HepG2 (cell line): ENCODE measurements at regions not wholly inside any gene's neighbourhood (a gene's known extent, or its start where the extent isn't known, plus 50 kb on each side); places are given as distances from the start of the nearest gene placed in this dataset.
A peak's percentile ranks its signal among the peaks of the same experiment; 100 is the strongest.
"Not testable (repeated sequence)": the region's sequence is repeated elsewhere in the genome, so short reads cannot be mapped to it uniquely, and the experiment has no call there.

ENCODE experiments used
- ATAC-seq: fragments of 200-7000 bp; cut with Tn5 transposase; 3 replicates; pipeline ENCODE4 v1.9.1; 2020; ENCODE audit warnings: mild to moderate bottlenecking, moderate library complexity
- BruUV-seq: library from RNA; stranded (reverse); fragments of 400-500 nt; replicated peaks from 2 replicates; lab custom pipeline; 2021; lab: Mats Ljungman, UMichigan
- CTCF ChIA-PET: fragments of 300-600 bp; formaldehyde crosslinking; extraction: SDS; loops from one replicate; lab custom pipeline; 2021; ENCODE audit warnings: low total read pairs, inconsistent platforms, low intra/inter-chr PET ratio; lab: Yijun Ruan, JAX
- POLR2A ChIA-PET: fragments of 350-600 bp; sonication (Branson Sonifier 250); formaldehyde crosslinking; loops from one replicate; lab custom pipeline; 2020; ENCODE audit warnings: antibody characterized with exemption, inconsistent platforms; lab: Yijun Ruan, JAX
- DNase-seq: peaks from one replicate; pipeline ENCODE4 v3.0.0-alpha.2; 2015; ENCODE audit warnings: low spot score
- FAIRE-seq: peaks from 3 replicates; lab custom pipeline; 2011; peaks lifted over from hg19 to GRCh38; lab: Jason Lieb, UNC
- H2AFZ ChIP-seq: one replicate; pipeline ENCODE4 v1.6.1; 2011; ENCODE audit warnings: low read length, inconsistent platforms
- H3K27ac ChIP-seq: fragments of 300-600 bp; 3 replicates; pipeline ENCODE4 v1.8.0; 2011; ENCODE audit warnings: mixed run types, mild to moderate bottlenecking, mixed read lengths, low read length, inconsistent platforms; ENCODE audit not compliant: insufficient read depth; ENCODE audit errors: extremely low read length
- H3K27me3 ChIP-seq, 2 experiments: fragments of 200-600 bp in 1 of 2; 2 replicates in 1 of 2; 3 replicates in 1 of 2; pipeline versions ENCODE4 v1.6.0 to v1.8.0; 2011; ENCODE audit warnings: low read length in 2 of 2, mild to moderate bottlenecking in 2 of 2, moderate library complexity in 2 of 2, inconsistent platforms in 1 of 2; ENCODE audit not compliant: insufficient read depth in 2 of 2, control insufficient read depth in 1 of 2
- H3K36me3 ChIP-seq, 2 experiments: fragments of 200-600 bp in 1 of 2; replicated peaks in 1 of 2; 2 replicates in 1 of 2; 3 replicates in 1 of 2; pipeline versions ENCODE4 v1.5.1 to v1.8.0; 2011; ENCODE audit warnings: low read length in 2 of 2, inconsistent platforms in 1 of 2; ENCODE audit not compliant: insufficient read depth in 2 of 2, control insufficient read depth in 1 of 2
- H3K4me1 ChIP-seq: 2 replicates; pipeline ENCODE4 v1.5.1; 2012; ENCODE audit warnings: low read length, inconsistent platforms; ENCODE audit not compliant: insufficient read depth
- H3K4me2 ChIP-seq: 2 replicates; pipeline ENCODE4 v1.6.0; 2011; ENCODE audit warnings: low read depth, low read length, inconsistent platforms
- H3K4me3 ChIP-seq, 3 experiments: fragments of 200-600 bp in 1 of 3; sonication (generic), shearing (Covaris generic) in 1 of 3; replicated peaks in 1 of 3; 2 replicates each; pipeline ENCODE4 v1.5.1; 2011 to 2016; ENCODE audit warnings: low read length in 3 of 3, inconsistent platforms in 2 of 3, low read depth in 2 of 3, mild to moderate bottlenecking in 2 of 3, control low read depth in 1 of 3, mixed read lengths in 1 of 3; ENCODE audit not compliant: insufficient read depth in 1 of 3
- H3K79me2 ChIP-seq: one replicate; pipeline ENCODE4 v1.6.1; 2011; ENCODE audit warnings: low read length, inconsistent platforms; ENCODE audit not compliant: insufficient read depth
- H3K9ac ChIP-seq: 2 replicates; pipeline ENCODE4 v1.6.0; 2011; ENCODE audit warnings: mild to moderate bottlenecking, low read depth, low read length, inconsistent platforms; ENCODE audit not compliant: insufficient read depth
- H3K9me3 ChIP-seq: 2 replicates; pipeline ENCODE4 v1.5.1; 2012; ENCODE audit warnings: mild to moderate bottlenecking, low read length
- H4K20me1 ChIP-seq: 2 replicates; pipeline ENCODE4 v1.6.0; 2011; ENCODE audit warnings: inconsistent platforms, mild to moderate bottlenecking, low read length, moderate library complexity; ENCODE audit not compliant: insufficient read depth
- ATF7 ChIP-seq, 2 experiments: fragments of 450-650 bp in 1 of 2; sonication (generic) in 1 of 2; formaldehyde crosslinking in 1 of 2; IDR thresholded peaks; 2 replicates each; pipeline versions ENCODE4 v1.4.0 to v1.6.1; 2016 to 2020; ENCODE audit warnings: antibody characterized with exemption in 1 of 2, mild to moderate bottlenecking in 1 of 2, missing genetic modification reagents in 1 of 2
- CREB1 ChIP-seq, 2 experiments: fragments of 450-650 bp in 1 of 2; IDR thresholded peaks; 2 replicates each; pipeline ENCODE4 v1.6.1; 2016 to 2017; ENCODE audit warnings: control low read depth in 1 of 2, mild to moderate bottlenecking in 1 of 2, missing compliant biosample characterization in 1 of 2, missing genetic modification characterization in 1 of 2
- SIX1 ChIP-seq: sonication (generic); formaldehyde crosslinking; IDR thresholded peaks from 2 replicates; pipeline ENCODE4 v1.4.0; 2020; ENCODE audit warnings: missing genetic modification reagents, borderline replicate concordance
- ZNF205 ChIP-seq: IDR thresholded peaks from 2 replicates; pipeline ENCODE4 v1.6.1; 2018; ENCODE audit warnings: missing biosample characterization, missing genetic modification reagents
- ZNF407 ChIP-seq: sonication (generic); formaldehyde crosslinking; IDR thresholded peaks from one replicate; pipeline ENCODE4 v1.5.1; 2020; ENCODE audit warnings: mild to moderate bottlenecking, missing genetic modification reagents; ENCODE audit errors: not compliant biosample characterization
- ZNF550 ChIP-seq: sonication (generic); formaldehyde crosslinking; IDR thresholded peaks from 2 replicates; pipeline ENCODE4 v1.4.0; 2020; ENCODE audit warnings: mild to moderate bottlenecking, missing genetic modification reagents, borderline replicate concordance
- WGBS: methylation state at CpG from one replicate; pipeline ENCODE4 v1.1.6; 2017; ENCODE audit warnings: low lambda C conversion rate; 5-methylcytosine and 5-hydroxymethylcytosine counted together
- in situ Hi-C: cut with HindIII; loops from 2 replicates; pipeline ENCODE4 v1.10.0; 2017; ENCODE audit warnings: low pct_unique_long_range_greater_than_20kb; ENCODE audit not compliant: extremely low pct_ligation_motif_present
- intact Hi-C: fragments of 100-400 bp; cut with micrococcal nuclease; formaldehyde crosslinking; loops from one replicate; pipeline ENCODE4 v1.10.0; 2022; ENCODE audit not compliant: unreplicated experiment

DNA sequence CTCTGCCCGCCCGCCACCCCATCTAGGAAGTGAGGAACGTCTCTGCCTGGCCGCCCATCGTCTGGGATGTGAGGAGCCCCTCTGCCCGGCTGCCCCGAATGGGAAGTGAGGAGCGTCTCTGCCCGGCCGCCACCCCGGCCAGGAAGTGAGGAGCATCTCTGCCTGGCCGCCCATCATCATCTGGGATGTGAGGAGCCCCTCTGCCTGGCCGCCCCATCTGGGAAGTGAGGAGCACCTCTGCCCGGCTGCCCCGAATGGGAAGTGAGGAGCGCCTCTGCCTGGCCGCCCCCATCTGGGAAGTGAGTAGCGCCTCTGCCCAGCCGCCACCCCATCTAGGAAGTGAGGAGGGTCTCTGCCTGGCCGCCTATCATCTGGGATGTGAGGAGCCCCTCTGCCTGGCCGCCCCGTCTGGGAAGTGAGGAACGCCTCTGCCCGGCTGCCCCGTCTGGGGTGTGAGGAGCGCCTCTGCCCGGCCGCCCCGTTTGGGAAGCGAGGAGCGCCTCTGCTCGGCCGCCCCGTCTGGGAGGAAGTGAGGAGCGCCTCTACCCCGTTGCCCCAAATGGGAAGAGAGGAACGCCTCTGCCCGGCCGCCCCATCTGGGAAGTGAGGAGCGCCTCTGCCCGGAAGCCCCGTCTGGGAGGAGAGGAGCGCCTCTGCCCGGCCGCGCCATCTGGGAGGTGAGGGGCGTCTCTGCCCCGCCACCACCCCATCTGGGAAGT, 113.8 kb upstream of the CES5A start:
- in situ Hi-C loops, H3K9ac ChIP-seq, BruUV-seq, FAIRE-seq, CTCF ChIA-PET, H3K79me2 ChIP-seq, H3K4me2 ChIP-seq, DNase-seq, H3K4me3 ChIP-seq, intact Hi-C loops, H3K4me1 ChIP-seq, H2AFZ ChIP-seq, H3K27ac ChIP-seq, H3K36me3 ChIP-seq, POLR2A ChIA-PET, H3K9me3 ChIP-seq, H4K20me1 ChIP-seq, H3K27me3 ChIP-seq, ATAC-seq: not testable (repeated sequence)
- 88% methylated on average over 39 of the region's 48 CpGs for WGBS

DNA sequence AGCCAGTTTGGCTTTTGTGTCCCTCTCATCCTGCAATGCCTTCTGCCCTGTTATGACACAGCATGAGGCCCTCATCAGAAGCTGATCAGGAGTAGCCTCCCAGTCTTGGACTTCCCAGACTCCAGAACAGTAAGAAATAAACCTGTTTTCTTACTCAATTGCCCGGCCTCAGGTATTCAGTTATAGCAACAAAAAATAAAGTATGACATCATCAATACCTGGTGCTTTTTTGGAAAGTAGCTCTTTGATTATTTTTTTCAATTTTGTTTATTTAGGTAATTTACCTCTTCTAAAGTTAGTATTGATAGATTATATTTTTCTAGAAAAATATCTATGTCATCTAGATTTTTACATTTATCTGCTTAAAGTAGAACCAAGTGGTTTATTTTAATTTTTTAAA, 112.8 kb upstream of the CES5A start:
- TF ChIP-seq ZNF407 (CRISPR knock-in tag) (no peak), ZNF550 (CRISPR knock-in tag) (no peak), ATF7 (IDR thresholded peaks at IDR 0.05) (peak; percentile 96), ATF7 (CRISPR knock-in tag; IDR thresholded peaks at IDR 0.05) (no peak), CREB1 (IDR thresholded peaks at IDR 0.05) (peak; percentile 53; the same call in 1 of the 2 replicates), CREB1 (CRISPR knock-in tag; IDR thresholded peaks at IDR 0.05) (no peak), SIX1 (CRISPR knock-in tag) (no peak), ZNF205 (no peak)
- Histone ChIP-seq H2AFZ (no peak overlapping the region), H3K79me2 (no peaks in the 10 kb centered on the region), H3K9ac (no peak overlapping the region), H3K9me3 (no peaks in the 10 kb centered on the region), H3K27ac (no peak overlapping the region), H3K4me1 (no peaks in the 10 kb centered on the region), H3K4me3 (no peak overlapping the region), H3K27me3 (no peaks in the 10 kb centered on the region), H3K4me2 (no peak overlapping the region), H3K36me3 (no peaks in the 10 kb centered on the region), H4K20me1 (no peaks in the 10 kb centered on the region)
- BruUV-seq = no TSS peak
- FAIRE-seq (no peak), DNase-seq (no peak), ATAC-seq (no peak)
- intact Hi-C loops (no loop called here), in situ Hi-C loops (no loop called here)
- CTCF ChIA-PET = no interaction called here
- POLR2A ChIA-PET = no interaction called here
- 3% methylated on average over 1 of the region's 1 CpG for WGBS
